Jurkat, Clone E6-1 (cell line): ENCODE measurements at regions not wholly inside any gene's neighbourhood (a gene's known extent, or its start where the extent isn't known, plus 50 kb on each side); places are given as distances from the start of the nearest gene placed in this dataset.

Source experiments
- DNase-seq: peaks from one replicate; pipeline ENCODE4 v3.0.0-alpha.2; 2011; ENCODE audit warnings: low read depth, low spot score
- H3K4me3 ChIP-seq: 2 replicates; pipeline ENCODE4 v1.5.1; 2011; ENCODE audit warnings: mild to moderate bottlenecking, low read length, control low read depth, moderate library complexity

DNA sequence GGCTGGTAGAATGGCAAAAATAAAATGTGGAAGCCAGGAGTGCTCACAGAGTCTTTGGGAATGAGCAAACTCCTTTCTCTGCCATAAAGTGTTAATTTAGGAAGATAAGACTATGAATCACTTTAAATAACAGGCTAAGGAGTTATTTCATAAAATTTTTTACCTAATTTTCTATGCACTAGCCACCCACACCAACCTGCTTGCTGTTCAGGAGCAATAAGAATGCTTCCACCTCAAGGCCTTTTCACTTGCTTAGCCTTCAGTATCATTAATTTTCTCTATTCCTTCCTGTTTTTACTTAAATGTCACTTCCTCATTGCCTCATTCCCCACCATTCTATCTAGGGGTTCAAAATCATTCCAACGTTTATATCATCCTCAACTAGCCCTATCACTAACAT is 326.8 kb downstream of the CCER1 start:
- DNase-seq: no peak
- no peak overlapping the region for H3K4me3 ChIP-seq

DNA sequence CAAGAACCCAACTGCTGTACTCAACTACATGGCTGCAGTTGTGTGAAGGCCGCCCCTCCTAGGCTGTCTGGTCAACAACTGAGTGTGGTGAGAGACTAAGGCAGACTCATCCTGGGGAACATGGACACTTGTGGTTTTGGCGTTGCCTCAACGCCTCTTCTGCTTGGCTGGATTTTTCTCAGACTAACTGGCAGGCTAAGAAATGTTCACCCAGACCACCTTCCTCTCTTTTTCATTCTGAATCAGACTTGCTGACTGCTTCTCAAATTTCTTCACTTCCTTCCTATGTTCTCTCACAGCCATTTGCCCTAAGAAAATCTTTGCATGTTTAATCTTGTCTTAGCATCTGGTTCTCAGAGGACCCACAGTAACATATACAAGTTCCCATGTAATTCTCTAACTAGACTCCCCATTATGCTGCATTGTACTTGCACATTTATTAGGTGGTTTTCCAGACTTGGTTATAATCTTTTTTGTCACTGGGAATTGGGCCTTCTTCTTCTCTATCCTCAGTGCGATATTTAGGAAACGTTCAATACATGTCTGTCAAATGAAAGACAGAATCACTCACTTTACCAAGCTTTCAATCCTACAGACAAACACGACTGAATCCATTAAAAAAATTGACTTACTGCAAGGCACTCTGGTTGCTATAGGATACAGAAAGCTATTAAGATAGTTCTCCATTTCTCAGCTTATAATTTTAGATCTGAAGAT is 327.6 kb downstream of the CCER1 start:
- no peak for DNase-seq

DNA sequence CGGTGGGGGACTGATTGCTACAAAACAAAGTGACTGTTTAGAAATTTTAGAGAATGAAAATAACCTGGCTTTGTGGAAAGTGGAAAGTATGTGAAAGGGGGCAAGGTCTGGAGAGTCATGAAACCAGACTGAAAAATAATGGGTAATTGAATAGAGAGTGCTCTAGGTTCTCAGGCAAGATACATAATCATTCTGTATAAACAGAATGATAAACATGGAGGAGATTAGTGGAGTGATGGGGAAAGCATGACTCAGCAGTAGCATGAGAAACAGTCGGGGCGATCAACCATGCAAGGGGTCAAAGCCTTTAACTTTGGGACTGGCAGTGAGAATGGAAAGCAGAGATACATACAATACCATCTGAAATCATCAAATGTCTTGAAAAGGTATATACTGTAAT is 332.5 kb downstream of the CCER1 start:
- no peak overlapping the region for H3K4me3 ChIP-seq
- no peak for DNase-seq

More for the DNA sequence above, 327.6 kb downstream of the CCER1 start:
- no peak overlapping the region for H3K4me3 ChIP-seq

DNA sequence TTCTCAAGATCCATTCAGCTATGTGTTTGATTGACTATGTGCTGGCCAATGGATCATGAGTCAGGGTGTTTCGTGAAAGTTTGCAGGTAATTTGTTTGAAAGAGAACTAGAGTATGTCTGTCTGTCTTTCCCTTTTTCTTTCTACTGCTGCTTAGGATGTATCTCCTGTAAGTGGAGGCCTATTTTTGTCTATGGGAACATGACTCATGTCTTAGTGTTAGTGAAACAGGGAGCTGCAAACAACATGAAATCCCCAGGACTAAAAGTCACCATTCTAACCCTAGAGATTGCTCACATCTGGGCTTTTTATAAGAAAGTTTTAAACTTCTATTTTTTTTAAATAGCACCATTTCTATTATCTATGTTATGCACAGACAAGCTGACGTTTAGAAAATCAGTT is 333.0 kb downstream of the CCER1 start:
- no peak overlapping the region for H3K4me3 ChIP-seq
- DNase-seq: no peak

DNA sequence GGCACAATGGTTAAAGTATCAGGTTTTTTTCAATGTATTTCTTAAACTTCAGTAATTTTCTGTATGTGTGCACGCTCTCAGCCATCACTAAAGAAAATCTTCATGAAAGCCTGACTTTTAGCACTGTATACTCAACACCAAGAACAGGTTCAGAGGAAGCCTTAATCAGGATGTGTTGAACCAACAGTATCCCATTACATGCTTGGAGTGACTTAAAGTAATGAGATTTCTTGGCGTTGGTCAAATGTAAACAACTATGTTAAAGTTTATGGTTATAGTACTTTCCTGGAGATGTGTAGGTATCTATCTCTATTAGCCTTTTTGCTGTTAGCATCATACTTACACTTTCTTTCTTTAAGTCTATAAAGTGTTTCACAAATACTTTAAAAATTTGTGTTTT is 335.0 kb downstream of the CCER1 start:
- H3K4me3 ChIP-seq: no peak overlapping the region

DNA sequence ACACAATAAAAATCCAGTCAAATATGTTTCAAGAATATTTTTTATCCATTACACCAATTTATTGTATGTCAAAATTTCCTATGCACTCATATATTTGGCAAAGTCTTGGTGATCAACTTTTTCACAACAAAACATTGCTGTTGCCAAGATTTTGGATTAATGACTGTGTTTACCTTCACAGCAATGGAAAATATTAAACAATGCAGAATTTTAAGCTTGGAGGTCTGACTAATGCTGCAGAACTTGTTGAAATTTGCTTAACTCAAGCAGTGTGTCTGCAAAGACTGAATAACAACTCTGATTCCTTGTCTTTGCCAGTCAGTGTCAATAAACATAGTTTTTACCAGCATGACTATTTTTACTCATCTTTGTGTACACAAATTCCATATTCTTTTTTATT is 336.4 kb downstream of the CCER1 start:
- H3K4me3 ChIP-seq: no peak overlapping the region
- DNase-seq: no peak

More for the DNA sequence above, 335.0 kb downstream of the CCER1 start:
- DNase-seq: no peak

DNA sequence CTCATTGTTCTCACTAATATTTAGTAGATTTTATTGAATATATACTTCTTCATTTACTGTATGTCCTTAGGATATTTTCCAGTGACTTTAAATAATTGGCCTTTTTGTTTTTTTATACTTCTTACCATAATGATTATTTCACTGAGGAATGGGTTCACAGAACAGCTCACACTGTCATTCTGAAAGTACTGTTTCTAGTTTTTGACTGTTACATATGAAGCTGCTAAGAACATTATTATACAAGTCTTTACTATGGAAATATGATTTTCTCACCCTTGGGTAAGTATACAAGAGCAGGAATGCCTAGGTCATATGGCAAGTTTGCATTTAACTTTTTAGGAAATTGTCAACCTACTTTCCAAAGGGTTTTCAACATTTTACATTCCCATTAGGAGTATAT is 343.1 kb downstream of the CCER1 start:
- DNase-seq: no peak
- H3K4me3 ChIP-seq: no peak overlapping the region

DNA sequence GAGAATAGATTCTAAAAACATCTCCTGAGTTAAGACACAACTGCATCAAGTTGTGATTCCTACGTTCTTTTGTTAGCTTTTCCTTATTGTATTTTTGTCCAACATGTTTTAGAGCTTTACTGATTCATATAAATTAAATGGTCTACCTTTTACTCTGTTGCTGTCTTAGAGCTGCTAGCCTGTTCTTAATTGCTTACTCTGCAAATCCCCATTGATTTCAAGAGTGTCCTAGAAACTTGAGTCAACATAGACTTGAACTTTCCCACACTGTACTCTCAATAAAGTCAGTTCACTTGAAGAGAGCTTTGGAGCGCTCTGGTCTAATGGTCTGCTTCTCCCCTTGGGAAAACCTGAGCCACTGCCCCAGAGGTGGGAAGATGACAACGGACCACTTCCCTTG is 343.9 kb downstream of the CCER1 start:
- DNase-seq: no peak
- no peak overlapping the region for H3K4me3 ChIP-seq

DNA sequence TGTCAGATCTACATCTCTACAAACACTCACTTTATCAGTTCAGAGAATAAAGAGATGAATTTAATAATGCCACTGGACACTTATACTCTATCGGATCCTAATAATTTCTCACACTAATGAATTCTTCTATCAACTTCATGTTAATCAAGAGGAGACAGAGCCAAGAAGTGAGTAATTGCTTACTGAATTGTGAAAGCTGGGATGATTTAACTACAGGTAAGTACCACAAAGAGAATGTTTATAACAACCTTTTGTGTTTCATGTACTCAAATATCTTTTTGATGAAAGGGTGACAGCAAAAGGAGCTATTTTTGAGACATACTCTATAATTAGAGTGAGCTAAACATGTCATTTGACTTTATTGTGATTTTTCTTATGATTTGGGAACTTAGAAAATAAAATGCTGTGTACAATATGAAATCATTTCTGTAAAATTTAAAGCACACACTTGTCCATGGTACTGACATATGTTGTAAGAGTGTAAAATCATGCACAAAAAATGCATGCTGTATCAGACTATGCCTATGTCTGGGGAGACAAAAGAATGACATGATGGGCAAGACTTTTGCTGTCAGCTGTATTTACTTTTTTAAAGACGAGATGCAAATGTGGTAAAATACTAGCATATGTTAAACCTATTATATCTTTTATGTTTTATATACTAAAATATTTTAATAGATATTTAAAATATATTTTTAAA is 361.2 kb downstream of the CCER1 start:
- no peak for DNase-seq
- H3K4me3 ChIP-seq: no peak overlapping the region

DNA sequence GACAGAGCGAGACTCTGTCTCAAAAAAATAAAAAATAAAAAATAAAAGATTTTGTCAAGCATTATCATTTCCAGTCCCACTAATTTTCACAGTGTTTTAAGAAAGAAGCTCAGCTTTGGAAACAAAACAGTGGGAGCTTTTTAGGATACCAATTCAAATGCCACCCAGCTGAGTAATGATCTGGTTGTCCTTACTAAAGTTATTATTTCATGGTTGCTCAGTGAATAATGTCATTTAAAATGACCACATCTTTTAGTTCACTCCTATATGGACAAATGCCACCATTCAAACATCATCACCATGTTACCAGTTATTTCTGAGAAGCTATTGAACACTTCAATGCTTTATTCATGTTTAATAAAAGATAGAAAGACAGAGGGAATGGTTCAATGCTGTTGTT is 365.0 kb downstream of the CCER1 start:
- DNase-seq: no peak
- no peak overlapping the region for H3K4me3 ChIP-seq

DNA sequence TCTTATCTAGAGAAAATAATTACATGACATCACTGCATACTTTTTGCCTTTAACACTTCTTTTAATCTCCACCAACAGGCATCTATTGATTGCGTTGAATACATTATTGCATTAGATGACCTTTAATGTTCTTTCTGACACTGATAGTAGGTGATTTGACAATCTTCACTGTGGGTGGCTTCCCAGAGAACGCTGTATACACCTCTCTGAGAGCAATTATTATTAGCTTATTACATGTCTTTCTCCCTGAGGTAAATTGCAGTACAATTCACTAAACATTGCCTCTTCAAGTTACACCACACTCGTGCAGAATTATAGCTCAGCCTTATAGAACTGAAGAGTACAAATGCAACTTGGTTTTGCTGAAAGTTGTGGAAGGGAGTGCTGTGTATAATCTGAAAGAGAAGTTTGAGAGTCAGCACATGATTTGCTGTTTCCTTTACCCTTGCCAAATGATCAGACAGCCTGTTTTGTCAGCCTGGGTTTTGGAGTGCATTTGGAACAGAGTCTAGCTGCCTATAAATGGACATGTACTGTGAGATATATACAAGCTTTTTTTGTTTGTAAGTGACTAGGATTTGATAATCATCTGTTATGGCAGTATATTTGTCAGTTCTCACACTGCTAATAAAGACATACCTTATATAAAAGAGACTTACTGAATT is 369.2 kb downstream of the CCER1 start:
- no peak overlapping the region for H3K4me3 ChIP-seq
- no peak for DNase-seq

DNA sequence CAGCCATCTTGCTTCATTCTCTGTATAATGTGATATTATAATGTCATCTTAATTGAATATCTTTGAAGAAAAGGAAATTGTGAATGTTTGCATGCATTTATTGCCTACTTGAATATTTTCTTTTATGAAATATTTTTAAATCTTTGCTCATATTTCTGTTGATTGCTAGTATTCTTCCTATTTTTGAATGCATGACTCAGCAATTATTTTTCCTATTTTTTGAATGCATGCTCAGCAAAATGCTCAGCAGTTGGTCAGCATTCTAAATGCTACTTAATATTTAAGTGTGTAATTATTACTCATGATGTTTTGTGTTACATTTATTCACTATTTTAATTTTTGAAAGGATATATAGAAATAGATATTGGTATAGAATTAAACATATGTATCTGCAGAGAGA is 378.3 kb downstream of the CCER1 start:
- no peak for DNase-seq
- no peak overlapping the region for H3K4me3 ChIP-seq

DNA sequence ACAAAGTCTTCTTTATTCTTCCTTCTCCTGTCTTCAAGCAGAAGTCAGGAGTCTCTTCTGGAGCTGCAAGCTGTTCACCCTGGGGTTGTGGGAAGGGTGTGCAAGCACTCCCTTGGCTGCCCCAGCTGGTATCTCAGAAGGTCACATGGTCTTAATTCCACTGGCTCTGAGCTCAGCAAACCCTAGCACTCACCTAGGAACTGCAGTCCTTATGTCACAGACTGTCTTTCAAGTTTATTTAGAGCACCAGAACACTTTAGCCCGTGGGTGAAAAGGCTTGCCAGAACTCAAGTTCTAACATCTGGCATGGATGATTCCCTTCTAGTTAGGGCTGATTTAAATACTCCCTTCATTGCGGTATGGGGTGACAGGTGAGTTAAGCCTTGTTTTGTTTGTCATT is 379.0 kb downstream of the CCER1 start:
- H3K4me3 ChIP-seq: no peak overlapping the region
- no peak for DNase-seq

DNA sequence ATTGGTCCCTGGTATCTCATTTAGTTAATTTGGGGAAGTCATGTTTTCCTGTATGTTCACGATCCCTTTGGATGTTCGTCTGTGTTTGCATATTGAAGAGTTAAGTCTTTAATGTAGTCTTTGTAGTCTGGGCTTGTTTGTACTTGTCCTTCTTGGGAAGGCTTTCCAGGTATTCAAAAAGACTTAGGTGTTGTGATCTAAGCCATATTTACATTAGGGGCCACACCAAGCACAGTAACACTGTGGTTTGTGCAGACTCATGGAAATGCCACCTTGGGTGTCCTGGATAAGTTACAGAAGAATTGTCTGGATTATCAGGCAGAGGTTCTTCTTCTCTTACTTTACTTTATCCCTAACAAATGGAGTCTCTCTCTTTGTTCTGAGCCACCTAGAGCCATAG is 380.3 kb downstream of the CCER1 start:
- no peak for DNase-seq
- no peak overlapping the region for H3K4me3 ChIP-seq

DNA sequence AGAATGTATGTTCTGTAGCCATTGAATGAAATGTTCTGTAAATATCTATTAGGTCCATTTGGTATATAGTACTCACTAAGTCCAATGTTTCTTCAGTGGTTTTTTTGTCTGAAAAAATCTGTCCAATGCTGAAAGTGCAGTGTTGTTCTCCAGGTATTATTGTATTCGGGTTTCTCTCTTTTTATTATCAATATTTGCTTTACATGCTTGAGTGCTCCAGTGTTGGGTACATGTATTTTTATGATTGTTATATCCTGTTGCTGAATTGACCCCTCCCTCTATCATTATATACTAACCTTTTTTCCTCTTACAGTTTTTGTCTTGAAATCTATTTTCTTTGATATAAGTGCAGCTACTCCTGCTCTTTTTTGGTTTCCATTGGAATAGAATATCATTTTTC is 382.2 kb downstream of the CCER1 start:
- no peak for DNase-seq
- H3K4me3 ChIP-seq: no peak overlapping the region

DNA sequence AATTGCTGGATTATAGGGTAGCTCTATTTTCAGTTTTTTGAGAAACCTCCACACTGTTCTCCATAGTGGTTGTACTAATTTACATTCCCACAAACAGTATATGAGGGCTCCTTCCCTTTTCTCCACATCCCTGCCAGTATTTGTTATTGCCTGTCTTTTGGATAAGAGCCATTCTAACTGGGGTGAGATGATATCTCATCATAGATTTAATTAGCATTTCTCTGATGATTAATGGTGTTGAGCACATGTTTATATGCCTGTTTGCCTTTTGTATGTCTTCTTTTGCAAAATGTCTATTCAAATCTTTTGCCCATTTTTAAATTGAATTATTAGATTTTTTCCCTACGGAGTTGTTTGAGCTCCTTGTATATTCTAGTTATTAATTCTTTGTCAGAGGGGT is 385.3 kb downstream of the CCER1 start:
- no peak for DNase-seq
- H3K4me3 ChIP-seq: no peak overlapping the region

DNA sequence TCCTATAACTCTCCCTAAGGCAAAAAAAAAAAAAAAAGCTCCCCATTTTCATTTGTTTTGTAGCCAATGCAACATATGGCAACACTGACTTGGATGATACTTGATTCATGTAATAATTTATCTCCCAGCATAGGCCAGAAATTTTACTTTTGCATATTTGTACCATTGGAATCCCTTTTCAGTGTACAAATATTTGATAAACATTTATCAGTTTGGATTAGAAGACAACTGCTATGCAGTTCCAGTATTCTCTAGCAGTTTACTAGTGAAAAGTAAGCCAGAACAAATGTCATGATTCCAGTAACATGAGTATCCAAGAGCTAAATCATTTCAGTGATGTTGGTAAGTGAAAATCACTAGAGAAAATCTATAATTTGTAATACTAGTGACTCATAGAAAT is 392.3 kb downstream of the CCER1 start:
- no peak for DNase-seq
- H3K4me3 ChIP-seq: no peak overlapping the region

DNA sequence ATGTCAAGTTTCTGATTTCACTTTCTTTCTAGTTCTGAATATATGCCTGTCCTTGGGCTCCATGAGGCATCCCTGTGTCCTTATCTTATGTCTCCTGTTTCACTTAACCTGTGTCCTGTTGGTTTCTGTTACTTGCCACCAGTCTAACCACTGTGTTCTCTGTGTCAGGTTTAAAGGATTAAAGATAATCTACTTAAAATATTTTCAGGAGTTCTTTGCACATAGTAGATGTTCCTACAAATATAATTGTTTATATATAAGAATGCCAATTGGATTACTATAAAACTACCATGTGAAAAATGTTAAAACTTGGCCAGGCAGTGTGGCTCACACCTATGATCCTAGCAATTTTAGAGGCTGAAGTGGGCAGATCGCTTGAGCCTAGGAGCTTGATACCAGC is 406.4 kb downstream of the CCER1 start:
- DNase-seq: no peak
- H3K4me3 ChIP-seq: no peak overlapping the region

DNA sequence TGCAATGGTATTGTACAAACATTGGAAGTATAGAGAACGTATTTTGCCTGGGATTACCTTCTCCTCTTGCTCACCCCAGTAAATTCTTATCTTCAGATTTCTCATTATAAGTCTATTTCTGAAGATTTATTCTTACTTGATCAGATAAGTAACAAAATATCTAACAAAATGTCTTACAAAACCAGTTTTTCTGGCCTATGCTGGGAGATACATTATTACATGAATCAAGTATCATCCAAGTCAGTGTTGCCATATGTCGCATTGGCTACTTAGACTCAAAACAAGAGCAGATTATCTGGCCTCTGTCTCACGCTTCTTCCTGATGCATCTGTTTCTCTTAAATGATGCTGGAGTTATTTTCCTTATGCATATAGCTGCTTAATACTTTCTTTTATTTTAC is 408.5 kb downstream of the CCER1 start:
- no peak for DNase-seq

DNA sequence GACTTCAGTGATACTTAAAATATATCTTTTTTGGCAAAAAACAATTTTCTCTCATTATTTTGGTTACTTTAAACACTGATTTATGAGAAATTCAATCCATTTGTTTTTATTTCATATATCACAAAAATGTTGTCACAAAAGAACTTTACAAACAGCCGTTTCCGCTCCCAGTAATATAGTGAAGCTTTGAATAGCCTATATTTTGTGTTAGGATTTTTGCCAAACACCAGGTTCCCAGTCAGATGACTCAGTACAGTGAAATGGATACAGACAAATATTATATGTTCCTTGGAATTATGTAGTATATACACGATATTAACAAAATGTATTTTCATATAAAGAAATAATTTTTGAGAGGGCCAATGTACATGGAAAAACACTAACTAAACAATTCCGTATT is 411.1 kb downstream of the CCER1 start:
- no peak for DNase-seq
- no peak overlapping the region for H3K4me3 ChIP-seq

More for the DNA sequence above, 408.5 kb downstream of the CCER1 start:
- no peak overlapping the region for H3K4me3 ChIP-seq

DNA sequence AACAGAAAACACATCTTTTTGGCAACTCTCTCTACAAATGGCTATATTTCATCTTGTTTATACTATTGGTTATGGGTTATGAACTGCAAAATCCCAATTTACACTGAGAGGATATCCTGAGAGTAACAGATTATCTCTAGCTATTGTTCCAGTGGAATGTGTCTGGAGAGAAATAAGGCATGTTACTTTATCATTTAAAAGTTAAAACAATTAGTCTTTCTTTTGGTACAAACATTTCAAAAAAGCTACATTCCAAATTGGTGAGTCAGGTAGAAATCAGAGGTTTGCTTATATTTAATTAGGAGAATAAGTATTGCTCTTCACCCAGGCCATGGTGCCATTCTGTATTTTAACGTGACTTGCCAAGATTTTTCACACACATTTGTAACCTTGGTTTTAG is 411.6 kb downstream of the CCER1 start:
- no peak for DNase-seq
- no peak overlapping the region for H3K4me3 ChIP-seq
